GM12878 (cell line): ENCODE measurements at regions not wholly inside any gene's neighbourhood (a gene's known extent, or its start where the extent isn't known, plus 50 kb on each side); places are given as distances from the start of the nearest gene placed in this dataset.

Experiments
- ATAC-seq: fragments of 200-7000 bp; cut with Tn5 transposase; 3 replicates; pipeline ENCODE4 v1.9.1; 2020; ENCODE audit warnings: mild to moderate bottlenecking, moderate library complexity
- BruUV-seq: library from RNA; stranded (reverse); fragments of 400-500 nt; replicated peaks from 2 replicates; lab custom pipeline; 2021; lab: Mats Ljungman, UMichigan
- CTCF ChIA-PET: fragments of 300-600 bp; sonication (Branson Sonifier 250); formaldehyde crosslinking; extraction: SDS; loops from one replicate; lab custom pipeline; 2021; ENCODE audit warnings: inconsistent platforms; lab: Yijun Ruan, JAX
- POLR2A ChIA-PET: fragments of 350-600 bp; formaldehyde crosslinking; extraction: SDS; loops from one replicate; lab custom pipeline; 2021; ENCODE audit warnings: inconsistent platforms; lab: Charles Lee
- RAD21 ChIA-PET: fragments of 300-600 bp; sonication (Branson Sonifier 250); formaldehyde crosslinking; loops from one replicate; lab custom pipeline; 2023; ENCODE audit warnings: antibody characterized with exemption; ENCODE audit not compliant: unreplicated experiment; lab: Charles Lee
- SMC1A ChIA-PET: fragments of 300-600 bp; sonication (Branson Sonifier 250); formaldehyde crosslinking; loops from one replicate; lab custom pipeline; 2023; ENCODE audit not compliant: unreplicated experiment, uncharacterized antibody; lab: Charles Lee
- DNase-seq: peaks from one replicate; pipeline ENCODE4 v3.0.0-alpha.2; 2011; ENCODE audit warnings: low read depth, low spot score
- FAIRE-seq: peaks from 3 replicates; lab custom pipeline; 2011; peaks lifted over from hg19 to GRCh38; lab: Jason Lieb, UNC
- H2AFZ ChIP-seq: 2 replicates; pipeline ENCODE4 v1.6.0; 2011; ENCODE audit warnings: low read depth, low read length, control low read depth; ENCODE audit not compliant: control insufficient read depth
- H3K27ac ChIP-seq: 2 replicates; pipeline ENCODE4 v1.5.1; 2011; ENCODE audit warnings: control low read depth; ENCODE audit not compliant: control insufficient read depth, insufficient read depth
- H3K27me3 ChIP-seq, 2 experiments: replicated peaks in 1 of 2; 2 replicates each; pipeline versions ENCODE4 v1.6.0 to v1.6.1; 2011; ENCODE audit warnings: low read length in 1 of 2; ENCODE audit not compliant: control insufficient read depth in 2 of 2, insufficient read depth in 2 of 2
- H3K36me3 ChIP-seq, 2 experiments: 2 replicates each; pipeline ENCODE4 v1.5.1; 2011; ENCODE audit warnings: low read length in 1 of 2; ENCODE audit not compliant: control insufficient read depth in 2 of 2, insufficient read depth in 2 of 2
- H3K4me1 ChIP-seq: 2 replicates; pipeline ENCODE4 v1.6.1; 2011; ENCODE audit warnings: mild to moderate bottlenecking, low read length, moderate library complexity, mixed read lengths; ENCODE audit not compliant: control insufficient read depth, insufficient read depth
- H3K4me2 ChIP-seq: 2 replicates; pipeline ENCODE4 v1.6.0; 2011; ENCODE audit warnings: control low read depth; ENCODE audit not compliant: control insufficient read depth, insufficient read depth
- H3K4me3 ChIP-seq: fragments of 200-600 bp; sonication (generic); 2 replicates; pipeline ENCODE4 v1.5.1; 2016
- H3K79me2 ChIP-seq: 2 replicates; pipeline ENCODE4 v1.6.0; 2011; ENCODE audit warnings: low read length; ENCODE audit not compliant: control insufficient read depth, insufficient read depth
- H3K9ac ChIP-seq: 2 replicates; pipeline ENCODE4 v1.8.0; 2011; ENCODE audit warnings: low read length, control low read depth, mixed read lengths; ENCODE audit not compliant: control insufficient read depth, insufficient read depth
- H3K9me3 ChIP-seq: replicated peaks from 3 replicates; pipeline ENCODE4 v1.5.1; 2011; ENCODE audit warnings: mild to moderate bottlenecking, low read length; ENCODE audit not compliant: control insufficient read depth, insufficient read depth
- H4K20me1 ChIP-seq: 2 replicates; pipeline ENCODE4 v1.6.0; 2011; ENCODE audit not compliant: control insufficient read depth, insufficient read depth
- ATF3 ChIP-seq: IDR thresholded peaks from 2 replicates; pipeline ENCODE4 v1.6.1; 2011; ENCODE audit warnings: low read depth, mild to moderate bottlenecking, low read length, moderate library complexity, borderline replicate concordance; ENCODE audit errors: extremely low read depth
- BACH1 ChIP-seq: fragments of 450-650 bp; IDR thresholded peaks from 2 replicates; pipeline ENCODE4 v1.6.1; 2017; ENCODE audit warnings: mild to moderate bottlenecking, borderline replicate concordance
- CREM ChIP-seq: IDR thresholded peaks from 2 replicates; pipeline ENCODE4 v1.6.1; 2014; ENCODE audit warnings: antibody characterized with exemption, low read depth
- FOXK2 ChIP-seq: fragments of 450-650 bp; IDR thresholded peaks from 2 replicates; pipeline ENCODE4 v1.6.1; 2017; ENCODE audit warnings: mild to moderate bottlenecking, moderate library complexity
- FOXM1 ChIP-seq: IDR thresholded peaks from 2 replicates; pipeline ENCODE4 v1.6.1; 2012; ENCODE audit warnings: low read depth, mild to moderate bottlenecking, inconsistent platforms, low read length, moderate library complexity
- HCFC1 ChIP-seq: fragments of 150-350 bp; IDR thresholded peaks from 2 replicates; pipeline ENCODE4 v1.6.1; 2014; ENCODE audit warnings: low read length
- HDAC2 ChIP-seq: fragments of 200-600 bp; sonication (generic); IDR thresholded peaks from 2 replicates; pipeline ENCODE4 v1.6.1; 2017
- HSF1 ChIP-seq: fragments of 150-350 bp; IDR thresholded peaks from 2 replicates; pipeline ENCODE4 v1.6.1; 2014; ENCODE audit warnings: mild to moderate bottlenecking, low read depth, low read length
- IRF4 ChIP-seq: IDR thresholded peaks from 2 replicates; pipeline ENCODE4 v1.6.1; 2011; ENCODE audit warnings: low read depth, low read length
- MLLT1 ChIP-seq: fragments of 450-650 bp; IDR thresholded peaks from 2 replicates; pipeline ENCODE4 v1.6.1; 2016; ENCODE audit warnings: mild to moderate bottlenecking
- NFIC ChIP-seq: IDR thresholded peaks from 2 replicates; pipeline ENCODE4 v1.6.1; 2012; ENCODE audit warnings: low read depth, mild to moderate bottlenecking, inconsistent platforms, low read length, moderate library complexity
- POU2F2 ChIP-seq: IDR thresholded peaks from 3 replicates; pipeline ENCODE4 v1.6.1; 2011; ENCODE audit warnings: low read depth, mild to moderate bottlenecking, low read length, borderline replicate concordance
- SIN3A ChIP-seq: IDR thresholded peaks from 2 replicates; pipeline ENCODE4 v1.6.1; 2012; ENCODE audit warnings: low read depth, low read length, improper control_type of control experiment
- SREBF1 ChIP-seq: IDR thresholded peaks from 2 replicates; pipeline ENCODE4 v1.6.1; 2012; ENCODE audit warnings: mild to moderate bottlenecking, low read length
- ZNF24 ChIP-seq: fragments of 450-650 bp; IDR thresholded peaks from 2 replicates; pipeline ENCODE4 v1.6.1; 2017; ENCODE audit warnings: antibody characterized with exemption, mild to moderate bottlenecking
- WGBS: methylation state at CpG from one replicate; pipeline ENCODE4 v1.1.6; 2016; ENCODE audit warnings: low lambda C conversion rate; ENCODE audit not compliant: insufficient replicate concordance, insufficient coverage; ENCODE audit errors: missing lambda C conversion rate; 5-methylcytosine and 5-hydroxymethylcytosine counted together
- in situ Hi-C: fragments of 300-500 bp; cut with MboI; formaldehyde crosslinking; loops from 9 replicates; pipeline ENCODE4 v1.14.3; 2018; ENCODE audit warnings: mixed read lengths
- intact Hi-C: fragments of 100-400 bp; cut with micrococcal nuclease; formaldehyde crosslinking; loops from one replicate; pipeline ENCODE4 v1.14.2; 2022; ENCODE audit not compliant: unreplicated experiment

GRCh38 chr3:159301961-159302360 lies 500.1 kb downstream of the MFSD1 start:
- H3K27me3 ChIP-seq: no peaks in the 10 kb centered on the region
- H4K20me1 ChIP-seq: no peaks in the 10 kb centered on the region
- no peaks in the 10 kb centered on the region for H3K36me3 ChIP-seq
- no peak overlapping the region for H3K9ac ChIP-seq
- no peaks in the 10 kb centered on the region for H3K9me3 ChIP-seq
- ChIA-PET POLR2A (no interaction called here), SMC1A (no interaction called here), CTCF (no interaction called here), RAD21 (no interaction called here)
- BruUV-seq: no TSS peak
- ATAC-seq (no peak), DNase-seq (no peak), FAIRE-seq (no peak)
- H3K79me2 ChIP-seq: no peaks in the 10 kb centered on the region
- H3K4me2 ChIP-seq: no peak overlapping the region
- H3K27ac ChIP-seq: no peak overlapping the region
- H2AFZ ChIP-seq: no peak overlapping the region
- no peak for TF ChIP-seq HCFC1
- no peak for TF ChIP-seq FOXK2
- no peak for TF ChIP-seq SREBF1
- in situ Hi-C loops: no loop called here
- no peaks in the 10 kb centered on the region for H3K4me1 ChIP-seq
- 58% methylated on average over 1 of the region's 1 CpG for WGBS
- no peak overlapping the region for H3K4me3 ChIP-seq
- intact Hi-C loops: no loop called here

- Histone ChIP-seq H3K27ac (no peak overlapping the region), H3K4me3 (no peak overlapping the region), H3K36me3 (no peaks in the 10 kb centered on the region), H3K4me1 (no peaks in the 10 kb centered on the region), H3K9me3 (no peaks in the 10 kb centered on the region), H3K27me3 (no peaks in the 10 kb centered on the region), H3K9ac (no peak overlapping the region), H2AFZ (no peak overlapping the region), H3K4me2 (no peak overlapping the region), H3K79me2 (no peaks in the 10 kb centered on the region), H4K20me1 (no peaks in the 10 kb centered on the region)
- ChIA-PET CTCF (no interaction called here), POLR2A (no interaction called here), RAD21 (no interaction called here), SMC1A (no interaction called here)
- FAIRE-seq (no peak), DNase-seq (no peak), ATAC-seq (no peak)
- no TSS peak for BruUV-seq
- intact Hi-C loops: no loop called here
- in situ Hi-C loops: no loop called here
- TF ChIP-seq ATF3 (no peak), IRF4 (no peak), HDAC2 (no peak), HCFC1 (no peak), MLLT1 (no peak), ZNF24 (no peak), HSF1 (no peak), NFIC (no peak), CREM (no peak), BACH1 (no peak), SIN3A (no peak), POU2F2 (no peak), FOXM1 (no peak)
These were observed 503.2 kb downstream of the MFSD1 start for GRCh38 chr3:159305017-159305416.
